H1 (cell line): ENCODE measurements at regions not wholly inside any gene's neighbourhood (a gene's known extent, or its start where the extent isn't known, plus 50 kb on each side); places are given as distances from the start of the nearest gene placed in this dataset.

ENCODE experiments used
- CBX5 ChIP-seq: fragments of 300-800, 300-1000 bp; sonication (generic); IDR thresholded peaks from 2 replicates; pipeline ENCODE4 v1.7.1; 2016; ENCODE audit warnings: antibody characterized with exemption, low read length, low read depth
- CBX8 ChIP-seq: fragments of 300-800, 300-1000 bp; sonication (generic); IDR thresholded peaks from 2 replicates; pipeline ENCODE4 v1.7.1; 2016; ENCODE audit warnings: low read depth, low read length, borderline replicate concordance
- CHD7 ChIP-seq: fragments of 300-600 bp; sonication (generic); IDR thresholded peaks from 2 replicates; pipeline ENCODE4 v1.7.1; 2012; ENCODE audit warnings: low read length, moderate library complexity, mild to moderate bottlenecking, inconsistent platforms; ENCODE audit not compliant: insufficient replicate concordance
- EZH2 ChIP-seq: fragments of 200-600 bp; sonication (generic); IDR thresholded peaks from 2 replicates; pipeline ENCODE4 v1.7.1; 2012; ENCODE audit warnings: low read depth, mild to moderate bottlenecking, moderate library complexity, low read length, inconsistent platforms; ENCODE audit not compliant: severe bottlenecking
- FOSL1 ChIP-seq: IDR thresholded peaks from 2 replicates; pipeline ENCODE4 v1.6.1; 2011; ENCODE audit warnings: mild to moderate bottlenecking, low read depth, low read length, moderate library complexity; ENCODE audit not compliant: insufficient read depth
- POLR2A ChIP-seq, 2 experiments: IDR thresholded peaks; 1 replicate in 1 of 2; 2 replicates in 1 of 2; pipeline ENCODE4 v1.6.1; 2011; ENCODE audit warnings: low read depth in 2 of 2, low read length in 2 of 2, mild to moderate bottlenecking in 2 of 2; ENCODE audit errors: control extremely low read depth in 1 of 2
- SIN3A ChIP-seq, 2 experiments: IDR thresholded peaks in 1 of 2; conservative IDR thresholded peaks in 1 of 2; 2 replicates each; pipeline ENCODE4 v1.6.1; 2011 to 2012; ENCODE audit warnings: low read length in 2 of 2, improper control_type of control experiment in 1 of 2, low read depth in 1 of 2, mild to moderate bottlenecking in 1 of 2
- SRF ChIP-seq: IDR thresholded peaks from 2 replicates; pipeline ENCODE4 v1.6.1; 2011; ENCODE audit warnings: mild to moderate bottlenecking, low read depth, low read length, moderate library complexity
- YY1 ChIP-seq: IDR thresholded peaks from 2 replicates; pipeline ENCODE4 v1.6.1; 2011; ENCODE audit warnings: low read depth, mild to moderate bottlenecking, low read length
- TF ChIP-seq, protein P1 (sequence below): IDR thresholded peaks from 2 replicates; pipeline ENCODE4 v1.6.1; 2011; ENCODE audit warnings: low read length, improper control_type of control experiment

GRCh38 chr4:54843946-54844345 lies 186.2 kb downstream of the KIT start (continued):
- TF ChIP-seq CHD7 (no peak), YY1 (no peak), CBX5 (no peak), SIN3A (conservative IDR thresholded peaks at IDR 0.05 in 1 of 2, IDR thresholded peaks at IDR 0.05 in 1 of 2; ENCODE audit: low read depth in 1 of 2, low read length in 2 of 2) (no peak), EZH2 (no peak), SRF (no peak), CBX8 (no peak), POLR2A (IDR thresholded peaks at IDR 0.05; ENCODE audit: control extremely low read depth in 1 of 2, low read depth in 2 of 2, low read length in 2 of 2) (no peak), FOSL1 (no peak)
- TF ChIP-seq, protein P1, sequence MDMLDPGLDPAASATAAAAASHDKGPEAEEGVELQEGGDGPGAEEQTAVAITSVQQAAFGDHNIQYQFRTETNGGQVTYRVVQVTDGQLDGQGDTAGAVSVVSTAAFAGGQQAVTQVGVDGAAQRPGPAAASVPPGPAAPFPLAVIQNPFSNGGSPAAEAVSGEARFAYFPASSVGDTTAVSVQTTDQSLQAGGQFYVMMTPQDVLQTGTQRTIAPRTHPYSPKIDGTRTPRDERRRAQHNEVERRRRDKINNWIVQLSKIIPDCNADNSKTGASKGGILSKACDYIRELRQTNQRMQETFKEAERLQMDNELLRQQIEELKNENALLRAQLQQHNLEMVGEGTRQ = no peak
